OCI-LY7 (cell line): ENCODE measurements at regions not wholly inside any gene's neighbourhood (a gene's known extent, or its start where the extent isn't known, plus 50 kb on each side); places are given as distances from the start of the nearest gene placed in this dataset.

Experiments used
- BruUV-seq: library from RNA; stranded (reverse); fragments of 400-500 nt; replicated peaks from 2 replicates; lab custom pipeline; 2021; lab: Mats Ljungman, UMichigan
- CTCF ChIA-PET: fragments of 300-600 bp; sonication (Branson Sonifier 250); formaldehyde crosslinking; loops from one replicate; lab custom pipeline; 2022; ENCODE audit warnings: antibody characterized with exemption; ENCODE audit not compliant: unreplicated experiment; lab: Charles Lee
- POLR2A ChIA-PET: fragments of 300-600 bp; sonication (Branson Sonifier 250); formaldehyde crosslinking; loops from one replicate; lab custom pipeline; 2022; ENCODE audit warnings: antibody characterized with exemption; lab: Charles Lee
- DNase-seq: peaks from one replicate; pipeline ENCODE4 v3.0.0-alpha.2; 2015; ENCODE audit warnings: low spot score
- H2AFZ ChIP-seq: fragments of 200-600 bp; sonication (generic), shearing (Covaris generic); 2 replicates; pipeline ENCODE4 v1.6.1; 2014; ENCODE audit warnings: mild to moderate bottlenecking, antibody characterized with exemption, low read length, moderate library complexity
- H3K27ac ChIP-seq: fragments of 200-600 bp; sonication (generic); 2 replicates; pipeline ENCODE4 v1.5.1; 2014; ENCODE audit warnings: mixed run types, low read depth, mild to moderate bottlenecking, moderate library complexity, low read length, inconsistent platforms; ENCODE audit not compliant: poor library complexity, severe bottlenecking
- H3K36me3 ChIP-seq: fragments of 200-600 bp; sonication (generic); 2 replicates; pipeline ENCODE4 v1.6.1; 2014; ENCODE audit warnings: mild to moderate bottlenecking, antibody characterized with exemption, low read length, moderate library complexity, mixed read lengths; ENCODE audit not compliant: insufficient read depth
- H3K4me1 ChIP-seq: fragments of 200-600 bp; sonication (generic); 2 replicates; pipeline ENCODE4 v1.5.1; 2014; ENCODE audit warnings: mild to moderate bottlenecking, low read length; ENCODE audit not compliant: insufficient read depth, poor library complexity, severe bottlenecking
- H3K4me2 ChIP-seq: fragments of 200-600 bp; sonication (generic); 2 replicates; pipeline ENCODE4 v1.6.1; 2014; ENCODE audit warnings: mild to moderate bottlenecking, low read length
- H3K4me3 ChIP-seq: fragments of 200-600 bp; sonication (generic); 2 replicates; pipeline ENCODE4 v1.5.1; 2014; ENCODE audit warnings: mild to moderate bottlenecking, low read depth, low read length; ENCODE audit not compliant: poor library complexity, severe bottlenecking
- H3K79me2 ChIP-seq: fragments of 200-600 bp; sonication (generic); 2 replicates; pipeline ENCODE4 v1.6.1; 2016; ENCODE audit warnings: low read depth, mild to moderate bottlenecking, low read length, moderate library complexity, mixed read lengths; ENCODE audit not compliant: insufficient read depth
- H3K9me2 ChIP-seq: fragments of 200-600 bp; sonication (generic); 2 replicates; pipeline ENCODE4 v1.6.1; 2016; ENCODE audit warnings: mild to moderate bottlenecking, low read length, mixed read lengths; ENCODE audit not compliant: insufficient read depth
- H3K9me3 ChIP-seq: fragments of 200-600 bp; sonication (generic); 2 replicates; pipeline ENCODE4 v1.6.1; 2014; ENCODE audit warnings: mild to moderate bottlenecking, mixed run types, low read length, mixed read lengths
- H4K20me1 ChIP-seq: fragments of 200-600 bp; sonication (generic); 2 replicates; pipeline ENCODE4 v1.6.1; 2014; ENCODE audit warnings: mild to moderate bottlenecking, antibody characterized with exemption, low read length, moderate library complexity, mixed read lengths; ENCODE audit not compliant: insufficient read depth
- EZH2phosphoT487 ChIP-seq: fragments of 200-600 bp; sonication (generic); IDR thresholded peaks from 2 replicates; pipeline ENCODE4 v1.6.1; 2018; ENCODE audit warnings: low read depth, borderline replicate concordance, mild to moderate bottlenecking, mixed run types, antibody characterized with exemption, low read length, moderate library complexity, mixed read lengths
- intact Hi-C: fragments of 100-400 bp; cut with micrococcal nuclease; formaldehyde crosslinking; loops from one replicate; pipeline ENCODE4 v1.10.0; 2022; ENCODE audit not compliant: unreplicated experiment
- TF ChIP-seq, protein P1 (sequence below): fragments of 200-600 bp; sonication (generic); conservative IDR thresholded peaks from 2 replicates; pipeline ENCODE4 v1.5.1; 2014; ENCODE audit warnings: mild to moderate bottlenecking, antibody characterized with exemption, low read length, moderate library complexity, mixed read lengths

DNA sequence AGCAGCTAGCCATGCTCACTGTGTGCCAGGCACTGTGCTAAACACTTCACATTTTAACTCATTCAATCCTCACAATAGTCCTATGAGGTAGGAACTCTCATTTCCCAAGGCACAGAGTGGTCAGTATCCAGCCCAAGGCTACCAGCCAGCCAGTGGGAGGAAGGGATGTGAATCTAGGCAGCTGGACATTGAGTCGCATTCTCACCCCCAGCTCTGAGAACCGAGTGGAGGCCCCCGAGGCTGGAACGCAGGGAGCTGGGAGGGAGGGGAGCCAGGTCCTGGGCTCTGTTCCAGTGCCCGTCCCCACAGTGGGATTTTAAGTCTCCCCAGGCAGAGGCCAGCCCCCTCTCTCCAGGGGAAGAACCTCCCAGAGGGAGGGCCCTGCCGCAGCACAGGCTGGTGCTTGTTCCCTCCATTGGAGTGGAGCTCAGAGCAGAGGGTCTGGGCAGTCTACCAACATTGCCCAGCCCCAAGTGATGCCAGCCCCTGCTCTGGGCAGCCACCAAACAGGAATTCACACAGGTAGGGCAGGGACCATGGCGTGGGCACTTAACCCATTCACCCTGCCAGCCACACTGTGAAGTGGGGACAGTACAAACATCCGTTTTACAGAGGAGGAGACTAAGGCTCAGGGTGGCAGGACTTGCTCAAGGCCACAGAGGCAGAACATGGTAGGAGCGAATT, 131.3 kb downstream of the CEBPB start:
- H3K79me2 ChIP-seq, result no peaks in the 10 kb centered on the region
- ChIA-PET POLR2A (interaction anchor here (0.5 kb wide), 1 partner anchor 1660 kb away, joined by 3 read pairs; no protein-coding TSS in a partner anchor), CTCF (no interaction called here)
- H3K4me1 ChIP-seq, result no peaks in the 10 kb centered on the region
- H2AFZ ChIP-seq, result no peak overlapping the region
- H3K27ac ChIP-seq, result no peak overlapping the region
- no peaks in the 10 kb centered on the region for H3K9me2 ChIP-seq
- no TSS peak for BruUV-seq
- H3K4me3 ChIP-seq, result no peak overlapping the region
- TF ChIP-seq, protein P1, sequence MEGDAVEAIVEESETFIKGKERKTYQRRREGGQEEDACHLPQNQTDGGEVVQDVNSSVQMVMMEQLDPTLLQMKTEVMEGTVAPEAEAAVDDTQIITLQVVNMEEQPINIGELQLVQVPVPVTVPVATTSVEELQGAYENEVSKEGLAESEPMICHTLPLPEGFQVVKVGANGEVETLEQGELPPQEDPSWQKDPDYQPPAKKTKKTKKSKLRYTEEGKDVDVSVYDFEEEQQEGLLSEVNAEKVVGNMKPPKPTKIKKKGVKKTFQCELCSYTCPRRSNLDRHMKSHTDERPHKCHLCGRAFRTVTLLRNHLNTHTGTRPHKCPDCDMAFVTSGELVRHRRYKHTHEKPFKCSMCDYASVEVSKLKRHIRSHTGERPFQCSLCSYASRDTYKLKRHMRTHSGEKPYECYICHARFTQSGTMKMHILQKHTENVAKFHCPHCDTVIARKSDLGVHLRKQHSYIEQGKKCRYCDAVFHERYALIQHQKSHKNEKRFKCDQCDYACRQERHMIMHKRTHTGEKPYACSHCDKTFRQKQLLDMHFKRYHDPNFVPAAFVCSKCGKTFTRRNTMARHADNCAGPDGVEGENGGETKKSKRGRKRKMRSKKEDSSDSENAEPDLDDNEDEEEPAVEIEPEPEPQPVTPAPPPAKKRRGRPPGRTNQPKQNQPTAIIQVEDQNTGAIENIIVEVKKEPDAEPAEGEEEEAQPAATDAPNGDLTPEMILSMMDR, result no peak
- no peak for TF ChIP-seq EZH2phosphoT487
- no peaks in the 10 kb centered on the region for H3K36me3 ChIP-seq
- H4K20me1 ChIP-seq, result no peaks in the 10 kb centered on the region
- no peaks in the 10 kb centered on the region for H3K9me3 ChIP-seq
- no peak overlapping the region for H3K4me2 ChIP-seq
- no peak for DNase-seq
- intact Hi-C loops, result no loop called here

DNA sequence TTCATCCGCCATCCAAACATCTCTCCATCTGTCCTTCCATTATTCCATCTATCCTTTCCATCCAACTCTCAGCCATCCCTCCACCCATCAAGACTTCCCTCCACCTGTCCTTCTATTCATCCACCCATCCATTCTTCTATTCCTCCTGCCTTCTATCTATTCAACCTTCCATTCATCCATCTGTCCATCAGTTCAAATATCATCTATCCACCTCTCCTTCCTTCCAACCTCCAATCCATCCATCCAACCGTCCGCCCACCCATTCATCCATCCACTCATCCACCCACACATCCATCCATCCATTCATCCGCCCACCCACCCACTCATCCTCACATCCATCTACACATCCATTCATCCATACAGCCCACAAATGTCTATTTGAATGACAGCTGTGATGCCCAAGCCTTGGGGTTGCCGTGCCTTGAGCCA, 132.1 kb downstream of the CEBPB start:
- H3K9me3 ChIP-seq, result no peaks in the 10 kb centered on the region
- no peak overlapping the region for H3K27ac ChIP-seq
- BruUV-seq, result no TSS peak
- CTCF ChIA-PET, result no interaction called here
- intact Hi-C loops, result no loop called here
- no peaks in the 10 kb centered on the region for H3K36me3 ChIP-seq
- H4K20me1 ChIP-seq, result no peaks in the 10 kb centered on the region
- TF ChIP-seq EZH2phosphoT487, result no peak
- TF ChIP-seq, protein P1, result no peak
- no peak overlapping the region for H2AFZ ChIP-seq
- POLR2A ChIA-PET, result no interaction called here
- DNase-seq, result no peak
- no peaks in the 10 kb centered on the region for H3K4me1 ChIP-seq
- no peak overlapping the region for H3K4me2 ChIP-seq
- no peaks in the 10 kb centered on the region for H3K9me2 ChIP-seq
- no peaks in the 10 kb centered on the region for H3K79me2 ChIP-seq
- no peak overlapping the region for H3K4me3 ChIP-seq

DNA sequence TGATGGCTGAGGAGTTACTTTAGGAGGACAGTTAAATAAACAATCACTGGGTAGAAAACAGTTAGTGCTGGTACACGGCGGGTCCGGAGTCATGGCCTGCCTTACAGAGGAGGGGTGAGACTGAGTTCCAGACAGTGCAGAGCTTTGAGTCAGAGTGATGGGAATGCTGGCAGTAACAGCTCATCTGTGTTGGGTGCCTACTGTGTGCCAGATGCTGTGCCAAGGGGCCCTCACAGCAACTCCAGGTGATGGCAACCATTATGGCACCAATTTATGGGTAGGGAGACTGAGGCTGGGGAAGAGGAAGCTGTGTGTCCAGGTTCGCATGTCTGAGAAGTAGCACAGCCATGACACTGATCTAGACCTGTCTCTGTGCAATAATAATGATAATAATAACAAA, 132.6 kb downstream of the CEBPB start:
- Histone ChIP-seq H3K4me2 (no peak overlapping the region), H3K9me3 (no peaks in the 10 kb centered on the region), H3K27ac (no peak overlapping the region), H3K79me2 (no peaks in the 10 kb centered on the region), H4K20me1 (no peaks in the 10 kb centered on the region), H3K9me2 (no peaks in the 10 kb centered on the region), H3K36me3 (no peaks in the 10 kb centered on the region), H3K4me1 (no peaks in the 10 kb centered on the region), H3K4me3 (no peak overlapping the region), H2AFZ (no peak overlapping the region)
- CTCF ChIA-PET, result no interaction called here
- TF ChIP-seq, protein P1, result no peak
- TF ChIP-seq EZH2phosphoT487, result no peak
- no TSS peak for BruUV-seq
- intact Hi-C loops, result no loop called here
- POLR2A ChIA-PET, result no interaction called here
- DNase-seq, result no peak
